ENCODE measurements at regions not wholly inside any gene's neighbourhood (a gene's known extent, or its start where the extent isn't known, plus 50 kb on each side); places are given as distances from the start of the nearest gene placed in this dataset.

GRCh38 chr11:92550411-92550810 is 325.8 kb downstream of the FAT3 start:
- ATAC-seq (ENCODE audit: insufficient number of reproducible peaks, low FRiP score, low read depth), result no peak
- no peak for TF ChIP-seq CTCF (IDR thresholded peaks at IDR 0.05)
- DNase-seq (ENCODE audit: low spot score), result no peak

GRCh38 chr11:92550871-92551270 is 326.3 kb downstream of the FAT3 start:
- no peak for TF ChIP-seq CTCF (IDR thresholded peaks at IDR 0.05)
- no peaks in the 10 kb centered on the region for H3K4me1 ChIP-seq (ENCODE audit: control insufficient read depth in 1 of 2, low read depth in 2 of 2)
- H3K27me3 ChIP-seq (replicated peaks; ENCODE audit: insufficient read depth), result no peaks in the 10 kb centered on the region
- no peaks in the 10 kb centered on the region for H3K9me3 ChIP-seq
- H3K36me3 ChIP-seq, result no peaks in the 10 kb centered on the region
- no peak overlapping the region for H3K27ac ChIP-seq
- H3K4me3 ChIP-seq, result no peak overlapping the region
- no peak for ATAC-seq (ENCODE audit: insufficient number of reproducible peaks, low FRiP score, low read depth)
- DNase-seq (ENCODE audit: low spot score), result no peak

More at GRCh38 chr11:92550411-92550810, 325.8 kb downstream of the FAT3 start:
- Histone ChIP-seq H3K36me3 (no peaks in the 10 kb centered on the region), H3K4me3 (no peak overlapping the region), H3K4me1 (ENCODE audit: control insufficient read depth in 1 of 2, low read depth in 2 of 2) (no peaks in the 10 kb centered on the region), H3K27ac (no peak overlapping the region), H3K27me3 (replicated peaks; ENCODE audit: insufficient read depth) (no peaks in the 10 kb centered on the region), H3K9me3 (no peaks in the 10 kb centered on the region)

GRCh38 chr11:92552942-92553341 is 328.3 kb downstream of the FAT3 start:
- Histone ChIP-seq H3K36me3 (no peaks in the 10 kb centered on the region), H3K27me3 (replicated peaks; ENCODE audit: insufficient read depth) (no peaks in the 10 kb centered on the region), H3K4me1 (ENCODE audit: control insufficient read depth in 1 of 2, low read depth in 2 of 2) (no peaks in the 10 kb centered on the region), H3K4me3 (no peak overlapping the region), H3K27ac (no peak overlapping the region), H3K9me3 (no peaks in the 10 kb centered on the region)
- ATAC-seq (ENCODE audit: insufficient number of reproducible peaks, low FRiP score, low read depth) (no peak), DNase-seq (ENCODE audit: low spot score) (no peak)
- peak; percentile 14 for TF ChIP-seq CTCF (IDR thresholded peaks at IDR 0.05)

- ATAC-seq (ENCODE audit: insufficient number of reproducible peaks, low FRiP score, low read depth) (no peak), DNase-seq (ENCODE audit: low spot score) (no peak)
- no peak for TF ChIP-seq CTCF (IDR thresholded peaks at IDR 0.05)
- no peak overlapping the region for H3K27ac ChIP-seq
- no peaks in the 10 kb centered on the region for H3K36me3 ChIP-seq
- no peaks in the 10 kb centered on the region for H3K4me1 ChIP-seq (ENCODE audit: control insufficient read depth in 1 of 2, low read depth in 2 of 2)
- H3K9me3 ChIP-seq, result no peaks in the 10 kb centered on the region
- H3K4me3 ChIP-seq, result no peak overlapping the region
- H3K27me3 ChIP-seq (replicated peaks; ENCODE audit: insufficient read depth), result no peaks in the 10 kb centered on the region
These were observed 330.1 kb downstream of the FAT3 start for GRCh38 chr11:92554688-92555087.

- Histone ChIP-seq H3K9me3 (no peaks in the 10 kb centered on the region), H3K27me3 (replicated peaks; ENCODE audit: insufficient read depth) (no peaks in the 10 kb centered on the region), H3K27ac (no peak overlapping the region), H3K4me3 (no peak overlapping the region), H3K36me3 (no peaks in the 10 kb centered on the region), H3K4me1 (ENCODE audit: control insufficient read depth in 1 of 2, low read depth in 2 of 2) (peaks cover 0 to 9% of the 10 kb centered on the region in 2 donors)
- ATAC-seq (ENCODE audit: insufficient number of reproducible peaks, low FRiP score, low read depth) (no peak), DNase-seq (ENCODE audit: low spot score) (no peak)
- no peak for TF ChIP-seq CTCF (IDR thresholded peaks at IDR 0.05)
These were observed 331.8 kb downstream of the FAT3 start for GRCh38 chr11:92556431-92556830.

All from thoracic aorta (tissue), 2 donors.